ENCODE measurements at regions not wholly inside any gene's neighbourhood (a gene's known extent, or its start where the extent isn't known, plus 50 kb on each side); places are given as distances from the start of the nearest gene placed in this dataset.

GRCh38 chr20:50392138-50392866, 117.9 kb upstream of the PTPN1 start:
- no peak for DNase-seq
- TF ChIP-seq POLR2A (IDR thresholded peaks at IDR 0.05; ENCODE audit: low read length) (no peak), GATA1 (IDR thresholded peaks at IDR 0.05; ENCODE audit: low read depth, low read length) (no peak)

GRCh38 chr20:50393242-50393641, 116.9 kb upstream of the PTPN1 start:
- TF ChIP-seq POLR2A (IDR thresholded peaks at IDR 0.05; ENCODE audit: low read length) (no peak), GATA1 (IDR thresholded peaks at IDR 0.05; ENCODE audit: low read depth, low read length) (no peak)
- DNase-seq, result no peak

- DNase-seq, result no peak
- TF ChIP-seq POLR2A (IDR thresholded peaks at IDR 0.05; ENCODE audit: low read length), result no peak
- no peak for TF ChIP-seq GATA1 (IDR thresholded peaks at IDR 0.05; ENCODE audit: low read depth, low read length)
These were observed 116.1 kb upstream of the PTPN1 start for GRCh38 chr20:50393990-50394561.

GRCh38 chr20:50394569-50394968, 115.6 kb upstream of the PTPN1 start:
- no peak for DNase-seq
- no peak for TF ChIP-seq GATA1 (IDR thresholded peaks at IDR 0.05; ENCODE audit: low read depth, low read length)

GRCh38 chr20:50395251-50395729, 114.9 kb upstream of the PTPN1 start:
- TF ChIP-seq POLR2A (IDR thresholded peaks at IDR 0.05; ENCODE audit: low read length), result no peak
- no peak for DNase-seq

- TF ChIP-seq GATA1 (IDR thresholded peaks at IDR 0.05; ENCODE audit: low read depth, low read length) (no peak), POLR2A (IDR thresholded peaks at IDR 0.05; ENCODE audit: low read length) (no peak)
- no peak for DNase-seq
These were observed 114.2 kb upstream of the PTPN1 start for GRCh38 chr20:50395914-50396488.

- DNase-seq, result no peak
- no peak for TF ChIP-seq GATA1 (IDR thresholded peaks at IDR 0.05; ENCODE audit: low read depth, low read length)
- TF ChIP-seq POLR2A (IDR thresholded peaks at IDR 0.05; ENCODE audit: low read length), result no peak
These were observed 113.6 kb upstream of the PTPN1 start for GRCh38 chr20:50396623-50397022.

- TF ChIP-seq GATA1 (IDR thresholded peaks at IDR 0.05; ENCODE audit: low read depth, low read length), result no peak
- TF ChIP-seq POLR2A (IDR thresholded peaks at IDR 0.05; ENCODE audit: low read length), result no peak
- DNase-seq, result no peak
These were observed 113.1 kb upstream of the PTPN1 start for GRCh38 chr20:50397058-50397457.

GRCh38 chr20:50398064-50398463, 112.1 kb upstream of the PTPN1 start:
- DNase-seq, result no peak
- TF ChIP-seq POLR2A (IDR thresholded peaks at IDR 0.05; ENCODE audit: low read length) (no peak), GATA1 (IDR thresholded peaks at IDR 0.05; ENCODE audit: low read depth, low read length) (no peak)

GRCh38 chr20:50398471-50398820, 111.7 kb upstream of the PTPN1 start:
- TF ChIP-seq GATA1 (IDR thresholded peaks at IDR 0.05; ENCODE audit: low read depth, low read length) (no peak), POLR2A (IDR thresholded peaks at IDR 0.05; ENCODE audit: low read length) (no peak)
- DNase-seq, result no peak

GRCh38 chr20:50398821-50399554, 111.2 kb upstream of the PTPN1 start:
- TF ChIP-seq GATA1 (IDR thresholded peaks at IDR 0.05; ENCODE audit: low read depth, low read length) (no peak), POLR2A (IDR thresholded peaks at IDR 0.05; ENCODE audit: low read length) (no peak)
- DNase-seq, result no peak

GRCh38 chr20:50399555-50399916, 110.6 kb upstream of the PTPN1 start:
- TF ChIP-seq GATA1 (IDR thresholded peaks at IDR 0.05; ENCODE audit: low read depth, low read length) (no peak), POLR2A (IDR thresholded peaks at IDR 0.05; ENCODE audit: low read length) (no peak)
- DNase-seq, result no peak

- DNase-seq, result no peak
- no peak for TF ChIP-seq POLR2A (IDR thresholded peaks at IDR 0.05; ENCODE audit: low read length)
- no peak for TF ChIP-seq GATA1 (IDR thresholded peaks at IDR 0.05; ENCODE audit: low read depth, low read length)
These were observed 110.1 kb upstream of the PTPN1 start for GRCh38 chr20:50399917-50400704.
